ENCODE measurements at regions not wholly inside any gene's neighbourhood (a gene's known extent, or its start where the extent isn't known, plus 50 kb on each side); places are given as distances from the start of the nearest gene placed in this dataset.

- no peak for DNase-seq
Observed at GRCh38 chr1:193613041-193613440, 426.6 kb upstream of the B3GALT2 start.

GRCh38 chr1:193609592-193609991, 423.2 kb upstream of the B3GALT2 start:
- DNase-seq = no peak

GRCh38 chr1:193607787-193608186, 421.4 kb upstream of the B3GALT2 start:
- DNase-seq = no peak

GRCh38 chr1:193606035-193606434, 419.6 kb upstream of the B3GALT2 start:
- DNase-seq = no peak

- no peak for DNase-seq
Observed at GRCh38 chr1:193602705-193603104, 416.3 kb upstream of the B3GALT2 start.

GRCh38 chr1:193593147-193593885, 406.9 kb upstream of the B3GALT2 start:
- DNase-seq = no peak

- DNase-seq = no peak
Observed at GRCh38 chr1:193592317-193592716, 405.9 kb upstream of the B3GALT2 start.

GRCh38 chr1:193590102-193590501, 403.7 kb upstream of the B3GALT2 start:
- DNase-seq = no peak

- DNase-seq = no peak
Observed at GRCh38 chr1:193589597-193590040, 403.2 kb upstream of the B3GALT2 start.

- DNase-seq = no peak
Observed at GRCh38 chr1:193588311-193589082, 402.1 kb upstream of the B3GALT2 start.

- no peak for DNase-seq
Observed at GRCh38 chr1:193584731-193585239, 398.4 kb upstream of the B3GALT2 start.

- no peak for DNase-seq
Observed at GRCh38 chr1:193581341-193581740, 394.9 kb upstream of the B3GALT2 start.

- DNase-seq = no peak
Observed at GRCh38 chr1:193580419-193580818, 394.0 kb upstream of the B3GALT2 start.

GRCh38 chr1:193579323-193579722, 392.9 kb upstream of the B3GALT2 start:
- DNase-seq = no peak

- DNase-seq = no peak
Observed at GRCh38 chr1:193574913-193575312, 388.5 kb upstream of the B3GALT2 start.

- no peak for DNase-seq
Observed at GRCh38 chr1:193569983-193570269, 383.5 kb upstream of the B3GALT2 start.

- DNase-seq = peak; percentile 29
Observed at GRCh38 chr1:193569096-193569982, 382.9 kb upstream of the B3GALT2 start.

GRCh38 chr1:193568512-193568911, 382.1 kb upstream of the B3GALT2 start:
- DNase-seq = no peak

GRCh38 chr1:193567937-193568336, 381.5 kb upstream of the B3GALT2 start:
- DNase-seq = no peak

- no peak for DNase-seq
Observed at GRCh38 chr1:193566735-193567134, 380.3 kb upstream of the B3GALT2 start.

GRCh38 chr1:193565971-193566577, 379.7 kb upstream of the B3GALT2 start:
- DNase-seq = no peak

- DNase-seq = no peak
Observed at GRCh38 chr1:193562121-193562520, 375.7 kb upstream of the B3GALT2 start.

- DNase-seq = no peak
Observed at GRCh38 chr1:193558491-193559028, 372.1 kb upstream of the B3GALT2 start.

Measured in NCI-H2171 treated with DMSO at 0.1 percent for 48 hours (cell line).